ENCODE measurements at regions not wholly inside any gene's neighbourhood (a gene's known extent, or its start where the extent isn't known, plus 50 kb on each side); places are given as distances from the start of the nearest gene placed in this dataset.

GRCh38 chr1:222912730-222913129 is 97.9 kb downstream of the DISP1 start:
- DNase-seq: no peak

- DNase-seq: no peak
Measured at GRCh38 chr1:222914861-222915632, 100.2 kb downstream of the DISP1 start.

GRCh38 chr1:222916100-222916499 is 101.3 kb downstream of the DISP1 start:
- no peak for DNase-seq

GRCh38 chr1:222918801-222919477 is 104.1 kb downstream of the DISP1 start:
- no peak for DNase-seq

- DNase-seq: no peak
Measured at GRCh38 chr1:222919478-222919865, 104.6 kb downstream of the DISP1 start.

- DNase-seq: no peak
Measured at GRCh38 chr1:222920169-222920568, 105.3 kb downstream of the DISP1 start.

- DNase-seq: no peak
Measured at GRCh38 chr1:222921945-222922344, 107.1 kb downstream of the DISP1 start.

GRCh38 chr1:222923506-222923905 is 108.7 kb downstream of the DISP1 start:
- no peak for DNase-seq

- no peak for DNase-seq
Measured at GRCh38 chr1:222924136-222924706, 109.4 kb downstream of the DISP1 start.

- peak; percentile 76 for DNase-seq
Measured at GRCh38 chr1:222926566-222926965, 111.7 kb downstream of the DISP1 start.

- peak; percentile 81 for DNase-seq
Measured at GRCh38 chr1:222927031-222927430, 112.2 kb downstream of the DISP1 start.

- DNase-seq: peak; percentile 78
Measured at GRCh38 chr1:222928212-222928611, 113.4 kb downstream of the DISP1 start.

- no peak for DNase-seq
Measured at GRCh38 chr1:222930070-222930469, 115.2 kb downstream of the DISP1 start.

- no peak for DNase-seq
Measured at GRCh38 chr1:222931023-222931422, 116.2 kb downstream of the DISP1 start.

GRCh38 chr1:222933273-222933672 is 118.4 kb downstream of the DISP1 start:
- DNase-seq: no peak

- DNase-seq: no peak
Measured at GRCh38 chr1:222935239-222935900, 120.5 kb downstream of the DISP1 start.

- no peak for DNase-seq
Measured at GRCh38 chr1:222936042-222936441, 121.2 kb downstream of the DISP1 start.

- no peak for DNase-seq
Measured at GRCh38 chr1:222938986-222939385, 124.1 kb downstream of the DISP1 start.

- no peak for DNase-seq
Measured at GRCh38 chr1:222940095-222940494, 125.3 kb downstream of the DISP1 start.

GRCh38 chr1:222940906-222941305 is 126.1 kb downstream of the DISP1 start:
- DNase-seq: no peak

GRCh38 chr1:222941425-222941824 is 126.6 kb downstream of the DISP1 start:
- DNase-seq: no peak

- DNase-seq: no peak
Measured at GRCh38 chr1:222946436-222946835, 131.6 kb downstream of the DISP1 start.

- DNase-seq: no peak
Measured at GRCh38 chr1:222948079-222948478, 133.2 kb downstream of the DISP1 start.

GRCh38 chr1:222950892-222951291 is 136.1 kb downstream of the DISP1 start:
- DNase-seq: peak; percentile 76
